WERI-Rb-1 (cell line): ENCODE measurements at regions not wholly inside any gene's neighbourhood (a gene's known extent, or its start where the extent isn't known, plus 50 kb on each side); places are given as distances from the start of the nearest gene placed in this dataset.

Source experiments
- DNase-seq: peaks from one replicate; pipeline ENCODE4 v3.0.0-alpha.2; 2020
- H3K27ac ChIP-seq: fragments of 250-450 bp; sonication (Bioruptor Pico); 2 replicates; pipeline ENCODE4 v1.5.1; 2020; ENCODE audit warnings: mild to moderate bottlenecking, moderate library complexity
- H3K27me3 ChIP-seq: fragments of 250-450 bp; sonication (Bioruptor Pico); 2 replicates; pipeline ENCODE4 v1.5.1; 2021; ENCODE audit warnings: mild to moderate bottlenecking, low read depth, moderate library complexity; ENCODE audit not compliant: insufficient read depth, severe bottlenecking
- H3K36me3 ChIP-seq: fragments of 250-450 bp; sonication (Bioruptor Pico); 2 replicates; pipeline ENCODE4 v1.5.1; 2020; ENCODE audit warnings: mild to moderate bottlenecking, moderate library complexity
- H3K4me3 ChIP-seq: 2 replicates; pipeline ENCODE4 v1.5.1; 2011; ENCODE audit warnings: low read depth, mild to moderate bottlenecking, control low read depth, low read length
- H3K9me3 ChIP-seq: fragments of 250-450 bp; sonication (Bioruptor Pico); 2 replicates; pipeline ENCODE4 v1.5.1; 2021; ENCODE audit warnings: mild to moderate bottlenecking, moderate library complexity; ENCODE audit not compliant: severe bottlenecking
- CTCF ChIP-seq: IDR thresholded peaks from 2 replicates; pipeline ENCODE4 v1.5.1; 2011; ENCODE audit warnings: low read depth, mild to moderate bottlenecking, control low read depth, inconsistent platforms, low read length

DNA sequence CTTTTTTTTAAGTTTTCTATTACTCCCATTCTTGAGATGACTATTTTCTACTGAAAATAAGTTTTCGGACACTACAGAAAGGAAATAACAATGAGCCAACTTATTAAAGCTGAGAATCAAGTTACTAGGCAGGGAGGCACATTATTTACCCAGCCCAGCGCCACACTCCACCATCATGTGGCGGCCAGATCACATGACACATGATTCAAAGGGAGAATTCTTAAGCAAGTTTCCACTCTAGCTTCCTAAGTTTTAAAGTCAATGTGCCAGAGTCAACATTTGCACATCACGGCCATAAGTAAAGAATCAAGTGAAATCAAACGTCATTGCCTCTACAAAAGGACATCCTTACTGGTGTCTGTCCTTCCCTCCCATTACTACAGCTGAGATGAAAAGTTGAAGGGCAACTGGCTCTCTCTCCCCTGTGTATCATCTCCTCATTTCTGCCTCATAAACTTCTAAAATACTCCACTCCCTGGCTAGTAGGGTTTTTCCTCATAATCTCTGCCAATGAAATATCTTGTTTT lies 81.7 kb downstream of the KLF12 start:
- no peaks in the 10 kb centered on the region for H3K36me3 ChIP-seq
- no peak for TF ChIP-seq CTCF
- H3K27ac ChIP-seq = no peak overlapping the region
- no peaks in the 10 kb centered on the region for H3K9me3 ChIP-seq
- DNase-seq = no peak
- no peaks in the 10 kb centered on the region for H3K27me3 ChIP-seq
- H3K4me3 ChIP-seq = no peak overlapping the region

DNA sequence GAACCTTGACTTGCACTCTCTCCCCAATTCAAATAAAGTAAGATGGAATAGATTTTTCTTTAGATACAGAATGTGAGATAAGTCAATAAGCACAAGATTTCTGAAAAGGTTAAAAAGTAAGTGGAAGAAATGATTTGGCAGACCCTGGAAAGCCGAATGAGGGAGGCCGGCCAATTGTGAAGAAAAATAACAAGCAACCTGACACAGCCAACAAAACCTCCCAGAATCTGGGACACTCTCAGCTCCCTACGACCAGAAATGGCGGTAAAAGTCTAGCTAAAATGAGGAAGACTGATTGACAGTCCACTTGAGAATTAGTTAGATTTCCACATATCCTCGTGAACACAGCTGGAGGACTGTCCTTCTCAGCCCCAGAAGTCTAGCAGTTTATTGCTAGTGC lies 85.4 kb downstream of the KLF12 start:
- Histone ChIP-seq H3K27ac (no peak overlapping the region), H3K36me3 (no peaks in the 10 kb centered on the region), H3K4me3 (no peak overlapping the region), H3K27me3 (no peaks in the 10 kb centered on the region), H3K9me3 (no peaks in the 10 kb centered on the region)
- no peak for DNase-seq
- TF ChIP-seq CTCF = no peak

- no peak overlapping the region for H3K4me3 ChIP-seq
- H3K36me3 ChIP-seq = no peaks in the 10 kb centered on the region
- DNase-seq = no peak
- H3K27me3 ChIP-seq = no peaks in the 10 kb centered on the region
- no peak for TF ChIP-seq CTCF
- no peaks in the 10 kb centered on the region for H3K9me3 ChIP-seq
- no peak overlapping the region for H3K27ac ChIP-seq
These were observed 86.1 kb downstream of the KLF12 start for GRCh38 chr13:74047931-74048600.

DNA sequence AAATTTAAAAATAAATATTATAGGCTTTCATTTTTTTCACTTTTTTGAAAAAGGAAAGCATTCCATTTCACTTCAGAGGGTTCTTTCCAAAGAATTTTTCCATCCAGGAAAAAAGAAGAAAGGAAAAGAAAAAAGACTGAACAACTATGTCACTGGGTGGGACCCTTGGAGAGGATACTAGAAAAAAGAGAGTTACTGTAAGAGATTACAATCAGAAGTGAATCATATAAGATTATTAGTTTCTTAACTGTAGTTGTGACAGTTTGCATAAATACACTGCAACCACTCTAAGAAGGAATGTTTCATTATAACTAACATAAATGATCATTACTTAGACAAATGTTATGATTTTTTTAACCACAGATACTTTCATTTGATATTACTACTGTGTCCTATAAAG lies 87.8 kb downstream of the KLF12 start:
- no peaks in the 10 kb centered on the region for H3K9me3 ChIP-seq
- H3K27ac ChIP-seq = no peak overlapping the region
- H3K36me3 ChIP-seq = no peaks in the 10 kb centered on the region
- TF ChIP-seq CTCF = no peak
- DNase-seq = no peak
- no peak overlapping the region for H3K4me3 ChIP-seq
- H3K27me3 ChIP-seq = no peaks in the 10 kb centered on the region

GRCh38 chr13:74045583-74045982 lies 88.6 kb downstream of the KLF12 start:
- TF ChIP-seq CTCF = no peak
- no peaks in the 10 kb centered on the region for H3K27me3 ChIP-seq
- H3K9me3 ChIP-seq = no peaks in the 10 kb centered on the region

DNA sequence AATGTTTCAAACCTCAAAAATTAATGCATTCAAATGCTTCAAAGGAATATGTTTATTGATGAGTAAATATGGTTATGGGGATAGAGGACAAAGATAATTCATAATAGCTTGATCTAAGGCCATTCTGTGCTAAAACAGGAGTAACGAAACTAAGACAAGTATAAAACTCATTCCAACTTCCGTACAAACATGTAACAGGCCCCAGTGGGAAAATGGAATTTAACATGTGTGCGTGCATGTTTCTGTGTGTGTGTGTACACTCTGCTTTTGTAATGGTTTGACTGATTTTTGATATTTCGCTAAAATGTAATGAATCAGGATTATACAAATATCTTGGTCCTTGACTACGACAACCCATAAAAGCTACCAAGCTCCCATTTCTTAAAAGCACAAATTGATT lies 91.0 kb downstream of the KLF12 start:
- DNase-seq = no peak
- H3K4me3 ChIP-seq = no peak overlapping the region
- H3K27me3 ChIP-seq = no peaks in the 10 kb centered on the region
- no peaks in the 10 kb centered on the region for H3K36me3 ChIP-seq
- H3K27ac ChIP-seq = no peak overlapping the region
- no peak for TF ChIP-seq CTCF
- no peaks in the 10 kb centered on the region for H3K9me3 ChIP-seq

More at GRCh38 chr13:74045583-74045982, 88.6 kb downstream of the KLF12 start:
- no peak for DNase-seq
- H3K27ac ChIP-seq = no peak overlapping the region
- H3K36me3 ChIP-seq = no peaks in the 10 kb centered on the region
- no peak overlapping the region for H3K4me3 ChIP-seq
